SK-N-SH (cell line): ENCODE measurements at regions not wholly inside any gene's neighbourhood (a gene's known extent, or its start where the extent isn't known, plus 50 kb on each side); places are given as distances from the start of the nearest gene placed in this dataset.

Source experiments
- CTCF ChIA-PET: fragments of 300-600, 350-600 bp; formaldehyde crosslinking; extraction: SDS; loops from one replicate; lab custom pipeline; 2021; lab: Yijun Ruan, JAX
- POLR2A ChIA-PET: fragments of 350-600 bp; sonication (Branson Sonifier 250); formaldehyde crosslinking; extraction: SDS; loops from one replicate; lab custom pipeline; 2020; ENCODE audit warnings: antibody characterized with exemption, inconsistent platforms; lab: Yijun Ruan, JAX
- DNase-seq: peaks from one replicate; pipeline ENCODE4 v3.0.0; 2012
- H2AFZ ChIP-seq: fragments of 200-600 bp; sonication (generic); 2 replicates; pipeline ENCODE4 v1.8.1; 2016; ENCODE audit warnings: antibody characterized with exemption, mild to moderate bottlenecking, low read depth
- H3F3A ChIP-seq: fragments of 200-600 bp; sonication (generic); replicated peaks from 2 replicates; pipeline ENCODE3; 2016; ENCODE audit warnings: antibody characterized with exemption, mild to moderate bottlenecking; ENCODE audit not compliant: insufficient read depth
- H3K27ac ChIP-seq, 2 experiments: fragments of 200-500 bp in 1 of 2; fragments of 200-600 bp in 1 of 2; sonication (Bioruptor generic) in 1 of 2; sonication (generic), shearing (Covaris generic) in 1 of 2; 2 replicates each; pipeline versions ENCODE4 v1.5.1 to v1.6.1; 2014 to 2016; ENCODE audit warnings: low read depth in 2 of 2, inconsistent platforms in 1 of 2, low read length in 1 of 2, mild to moderate bottlenecking in 1 of 2, mixed read lengths in 1 of 2
- H3K27me3 ChIP-seq: fragments of 200-600 bp; sonication (generic), shearing (Covaris generic); 2 replicates; pipeline ENCODE4 v1.6.1; 2016; ENCODE audit warnings: mixed run types; ENCODE audit not compliant: insufficient read depth
- H3K36me3 ChIP-seq, 2 experiments: fragments of 200-500 bp in 1 of 2; fragments of 200-600 bp in 1 of 2; sonication (Bioruptor generic) in 1 of 2; sonication (generic) in 1 of 2; replicated peaks in 1 of 2; 2 replicates each; pipeline versions ENCODE3 to v1.5.1; 2014 to 2016; ENCODE audit warnings: low read length in 1 of 2, mild to moderate bottlenecking in 1 of 2; ENCODE audit not compliant: insufficient read depth in 2 of 2, control insufficient read depth in 1 of 2
- H3K4me1 ChIP-seq, 2 experiments: fragments of 200-500 bp in 1 of 2; fragments of 200-600 bp in 1 of 2; sonication (Bioruptor generic) in 1 of 2; sonication (generic), shearing (Covaris generic) in 1 of 2; 2 replicates each; pipeline versions ENCODE4 v1.5.1 to v1.6.1; 2014 to 2016; ENCODE audit warnings: low read depth in 1 of 2, low read length in 1 of 2, mixed run types in 1 of 2; ENCODE audit not compliant: insufficient read depth in 2 of 2, control insufficient read depth in 1 of 2
- H3K4me2 ChIP-seq: fragments of 200-600 bp; sonication (generic), shearing (Covaris generic); 2 replicates; pipeline ENCODE4 v1.6.1; 2017; ENCODE audit warnings: mixed run types
- H3K4me3 ChIP-seq, 2 experiments: fragments of 200-500 bp in 1 of 2; fragments of 200-600 bp in 1 of 2; sonication (Bioruptor generic) in 1 of 2; sonication (generic), shearing (Covaris generic) in 1 of 2; 2 replicates each; pipeline versions ENCODE4 v1.5.1 to v1.8.1; 2014 to 2016; ENCODE audit warnings: low read depth in 2 of 2, inconsistent platforms in 1 of 2, low read length in 1 of 2, mild to moderate bottlenecking in 1 of 2, mixed read lengths in 1 of 2, moderate library complexity in 1 of 2
- H3K79me2 ChIP-seq: fragments of 200-600 bp; sonication (generic); 2 replicates; pipeline ENCODE4 v1.8.1; 2017; ENCODE audit warnings: mild to moderate bottlenecking; ENCODE audit not compliant: insufficient read depth
- H3K9ac ChIP-seq: fragments of 200-600 bp; sonication (generic); 2 replicates; pipeline ENCODE4 v1.6.1; 2017; ENCODE audit warnings: mixed run types
- H3K9me2 ChIP-seq: fragments of 200-600 bp; sonication (generic); 2 replicates; pipeline ENCODE4 v1.6.1; 2017; ENCODE audit warnings: mixed run types
- H3K9me3 ChIP-seq: fragments of 200-600 bp; sonication (generic); 2 replicates; pipeline ENCODE4 v1.6.1; 2017; ENCODE audit warnings: mixed run types, mild to moderate bottlenecking, moderate library complexity
- H4K20me1 ChIP-seq: fragments of 200-600 bp; sonication (generic); 2 replicates; pipeline ENCODE4 v1.6.1; 2017; ENCODE audit warnings: mild to moderate bottlenecking, mixed run types; ENCODE audit not compliant: insufficient read depth
- ELF1 ChIP-seq: IDR thresholded peaks from 2 replicates; pipeline ENCODE4 v1.4.0; 2012
- EP300 ChIP-seq, 2 experiments: IDR thresholded peaks; 2 replicates each; pipeline versions ENCODE4 v1.4.0 to v1.6.1; 2012; ENCODE audit warnings: borderline replicate concordance in 1 of 2, low read depth in 1 of 2, low read length in 1 of 2
- FOSL2 ChIP-seq: IDR thresholded peaks from 2 replicates; pipeline ENCODE4 v1.4.0; 2012; ENCODE audit warnings: low read depth, mild to moderate bottlenecking, moderate library complexity, borderline replicate concordance
- FOXJ3 ChIP-seq: sonication (generic); formaldehyde crosslinking; IDR thresholded peaks from 2 replicates; pipeline ENCODE4 v1.5.1; 2020; ENCODE audit warnings: mild to moderate bottlenecking, missing genetic modification reagents
- IRF3 ChIP-seq: fragments of 150-350 bp; IDR thresholded peaks from 2 replicates; pipeline ENCODE4 v1.6.1; 2016; ENCODE audit warnings: mild to moderate bottlenecking, low read depth, low read length
- JUND ChIP-seq: IDR thresholded peaks from 2 replicates; pipeline ENCODE4 v1.4.0; 2012
- MXI1 ChIP-seq: IDR thresholded peaks from 2 replicates; pipeline ENCODE4 v1.6.1; 2012; ENCODE audit warnings: mild to moderate bottlenecking, low read depth, low read length, improper control_type of control experiment
- REST ChIP-seq: IDR thresholded peaks from 2 replicates; pipeline ENCODE4 v1.6.1; 2012; ENCODE audit warnings: mild to moderate bottlenecking, low read depth, low read length, moderate library complexity
- TAF1 ChIP-seq: IDR thresholded peaks from 2 replicates; pipeline ENCODE4 v1.6.1; 2012; ENCODE audit warnings: low read depth, mild to moderate bottlenecking, low read length, moderate library complexity, borderline replicate concordance
- TCF12 ChIP-seq: IDR thresholded peaks from 2 replicates; pipeline ENCODE4 v1.4.0; 2012
- USF2 ChIP-seq: fragments of 150-350 bp; IDR thresholded peaks from 2 replicates; pipeline ENCODE4 v1.6.1; 2017; ENCODE audit warnings: antibody characterized with exemption, low read length, low read depth, borderline replicate concordance
- ZBTB33 ChIP-seq: IDR thresholded peaks from 2 replicates; pipeline ENCODE4 v1.4.0; 2012; ENCODE audit warnings: low read depth, borderline replicate concordance
- WGBS: methylation state at CpG from one replicate; pipeline ENCODE4 v1.1.6; 2017; ENCODE audit warnings: low lambda C conversion rate; 5-methylcytosine and 5-hydroxymethylcytosine counted together

GRCh38 chr5:174300941-174301761, 255.6 kb downstream of the NSG2 start:
- no peak overlapping the region for H3K4me3 ChIP-seq
- H3K4me2 ChIP-seq, result no peak overlapping the region
- 22% methylated on average over 12 of the region's 12 CpGs for WGBS
- no peak overlapping the region for H3K9ac ChIP-seq
- H4K20me1 ChIP-seq, result no peaks in the 10 kb centered on the region
- H2AFZ ChIP-seq, result no peak overlapping the region
- no peaks in the 10 kb centered on the region for H3K36me3 ChIP-seq
- no peaks in the 10 kb centered on the region for H3K9me2 ChIP-seq
- peak; percentile 41 for DNase-seq
- H3K27me3 ChIP-seq, result no peaks in the 10 kb centered on the region
- H3F3A ChIP-seq, result no peaks in the 10 kb centered on the region
- H3K27ac ChIP-seq, result peak overlapping the region in 1 of 2 experiments; percentile 47; a peak in 2 of 4 replicates
- H3K9me3 ChIP-seq, result no peaks in the 10 kb centered on the region
- TF ChIP-seq REST (no peak), MXI1 (no peak), IRF3 (no peak)
- CTCF ChIA-PET, result interaction anchor here (0.6 to 13.7 kb wide), 7 partner anchors 11 to 269 kb away, joined by 3 to 298 read pairs (median 4); partner anchors contain the start of gene NSG2
- peaks cover 0 to 21% of the 10 kb centered on the region in 2 experiments; a peak in 2 of 4 replicates for H3K4me1 ChIP-seq
- POLR2A ChIA-PET, result no interaction called here
- H3K79me2 ChIP-seq, result no peaks in the 10 kb centered on the region

GRCh38 chr5:174301848-174302625, 256.5 kb downstream of the NSG2 start:
- no peaks in the 10 kb centered on the region for H3K9me2 ChIP-seq
- H3K27me3 ChIP-seq, result no peaks in the 10 kb centered on the region
- H2AFZ ChIP-seq, result no peak overlapping the region
- no peak overlapping the region for H3K27ac ChIP-seq
- peaks cover 0 to 23% of the 10 kb centered on the region in 2 experiments; a peak in 2 of 4 replicates for H3K4me1 ChIP-seq
- ChIA-PET CTCF (interaction anchor here (0.9 to 13.7 kb wide), 5 partner anchors 10 to 255 kb away, joined by 3 to 298 read pairs (median 24); partner anchors contain the start of gene NSG2), POLR2A (no interaction called here)
- no peaks in the 10 kb centered on the region for H3K79me2 ChIP-seq
- H4K20me1 ChIP-seq, result no peaks in the 10 kb centered on the region
- H3K9ac ChIP-seq, result no peak overlapping the region
- H3K9me3 ChIP-seq, result no peaks in the 10 kb centered on the region
- 52% methylated on average over 10 of the region's 10 CpGs for WGBS
- no peaks in the 10 kb centered on the region for H3F3A ChIP-seq
- DNase-seq, result no peak
- no peak overlapping the region for H3K4me2 ChIP-seq
- no peak overlapping the region for H3K4me3 ChIP-seq
- H3K36me3 ChIP-seq, result no peaks in the 10 kb centered on the region
- TF ChIP-seq ZBTB33 (no peak), TAF1 (no peak), TCF12 (no peak), ELF1 (no peak), IRF3 (no peak), USF2 (no peak), MXI1 (no peak), FOSL2 (no peak), FOXJ3 (CRISPR knock-in tag) (no peak), JUND (no peak), EP300 (IDR thresholded peaks at IDR 0.05; ENCODE audit: borderline replicate concordance in 1 of 2, low read depth in 1 of 2, low read length in 1 of 2) (no peak)
